H1 (cell line): ENCODE measurements at regions not wholly inside any gene's neighbourhood (a gene's known extent, or its start where the extent isn't known, plus 50 kb on each side); places are given as distances from the start of the nearest gene placed in this dataset.
A peak's percentile ranks its signal among the peaks of the same experiment; 100 is the strongest.

Experiments used
- CTCF ChIA-PET: fragments of 300-600 bp; sonication (Branson Sonifier 250); formaldehyde crosslinking; loops from one replicate; lab custom pipeline; 2021; ENCODE audit not compliant: partially characterized antibody; lab: Charles Lee
- POLR2A ChIA-PET: fragments of 300-600 bp; sonication (Branson Sonifier 250); formaldehyde crosslinking; loops from one replicate; lab custom pipeline; 2021; ENCODE audit warnings: inconsistent platforms; ENCODE audit not compliant: partially characterized antibody; lab: Charles Lee
- DNase-seq, 2 experiments: peaks; one replicate each; pipeline versions ENCODE4 v3.0.0 to v3.0.0-alpha.2; 2010 to 2022; ENCODE audit warnings: low spot score in 2 of 2, low read depth in 1 of 2, mixed read lengths in 1 of 2
- FAIRE-seq: peaks from 2 replicates; lab custom pipeline; 2011; peaks lifted over from hg19 to GRCh38; lab: Jason Lieb, UNC
- H2AFZ ChIP-seq: 2 replicates; pipeline ENCODE4 v1.8.1; 2012; ENCODE audit warnings: low read length, inconsistent platforms
- H2AK5ac ChIP-seq: 2 replicates; pipeline ENCODE4 v1.6.1; 2013; ENCODE audit warnings: low read depth, low read length
- H2BK120ac ChIP-seq: replicated peaks from 2 replicates; pipeline ENCODE3; 2013; ENCODE audit warnings: low read depth, low read length, inconsistent platforms
- H2BK12ac ChIP-seq: 2 replicates; pipeline ENCODE4 v1.6.1; 2013; ENCODE audit warnings: low read depth, low read length
- H2BK15ac ChIP-seq: 2 replicates; pipeline ENCODE4 v1.6.1; 2013; ENCODE audit warnings: low read length
- H2BK20ac ChIP-seq: 2 replicates; pipeline ENCODE4 v1.6.1; 2013; ENCODE audit warnings: low read length
- H2BK5ac ChIP-seq: 2 replicates; pipeline ENCODE4 v1.6.1; 2013; ENCODE audit warnings: low read depth, low read length
- H3K14ac ChIP-seq: 2 replicates; pipeline ENCODE4 v1.6.1; 2013; ENCODE audit warnings: inconsistent platforms; ENCODE audit not compliant: insufficient read length
- H3K18ac ChIP-seq: 2 replicates; pipeline ENCODE4 v1.6.1; 2013; ENCODE audit warnings: low read length; ENCODE audit errors: extremely low read depth
- H3K23ac ChIP-seq: 2 replicates; pipeline ENCODE4 v1.6.1; 2013; ENCODE audit warnings: inconsistent platforms; ENCODE audit not compliant: insufficient read length
- H3K23me2 ChIP-seq: 2 replicates; pipeline ENCODE4 v1.6.1; 2013; ENCODE audit warnings: low read depth, low read length
- H3K27ac ChIP-seq: 2 replicates; pipeline ENCODE4 v1.6.1; 2011; ENCODE audit warnings: low read depth, low read length, inconsistent platforms
- H3K27me3 ChIP-seq, 4 experiments: replicated peaks in 1 of 4; 1 replicate in 1 of 4; 2 replicates in 3 of 4; pipeline versions ENCODE4 v1.6.1 to v1.8.1; 2011 to 2013; ENCODE audit warnings: low read length in 3 of 4, mild to moderate bottlenecking in 3 of 4, inconsistent platforms in 2 of 4, mixed read lengths in 2 of 4, moderate library complexity in 1 of 4; ENCODE audit not compliant: control insufficient read depth in 3 of 4, insufficient read depth in 3 of 4; ENCODE audit errors: extremely low read depth in 1 of 4
- H3K36me3 ChIP-seq, 4 experiments: 2 replicates each; pipeline versions ENCODE4 v1.6.1 to v1.8.1; 2011 to 2013; ENCODE audit warnings: mild to moderate bottlenecking in 4 of 4, low read length in 3 of 4, moderate library complexity in 2 of 4, control low read depth in 1 of 4, inconsistent platforms in 1 of 4; ENCODE audit not compliant: insufficient read depth in 4 of 4, control insufficient read depth in 2 of 4
- H3K4ac ChIP-seq: replicated peaks from 2 replicates; pipeline ENCODE3; 2013; ENCODE audit warnings: low read length, low read depth, mixed read lengths, inconsistent platforms; ENCODE audit not compliant: insufficient read length
- H3K4me1 ChIP-seq, 4 experiments: replicated peaks in 1 of 4; 1 replicate in 1 of 4; 2 replicates in 3 of 4; pipeline versions ENCODE4 v1.6.1 to v1.8.1; 2011 to 2013; ENCODE audit warnings: low read length in 3 of 4, inconsistent platforms in 2 of 4, mixed read lengths in 1 of 4; ENCODE audit not compliant: insufficient read depth in 4 of 4, control insufficient read depth in 3 of 4
- H3K4me2 ChIP-seq, 2 experiments: 2 replicates each; pipeline versions ENCODE4 v1.6.1 to v1.8.1; 2011 to 2013; ENCODE audit warnings: low read depth in 2 of 2, low read length in 2 of 2, control low read depth in 1 of 2, inconsistent platforms in 1 of 2, mild to moderate bottlenecking in 1 of 2; ENCODE audit not compliant: insufficient read depth in 1 of 2
- H3K4me3 ChIP-seq, 4 experiments: fragments of 200-600, 300-600 bp in 1 of 4; sonication (generic), shearing (Covaris generic), sonication (Bioruptor Twin) in 1 of 4; 2 replicates each; pipeline versions ENCODE4 v1.5.1 to v1.8.1; 2011 to 2016; ENCODE audit warnings: low read length in 4 of 4, low read depth in 3 of 4, control low read depth in 2 of 4, inconsistent platforms in 2 of 4, mild to moderate bottlenecking in 2 of 4, mixed read lengths in 1 of 4, moderate library complexity in 1 of 4; ENCODE audit not compliant: insufficient read depth in 2 of 4; ENCODE audit errors: extremely low read depth in 1 of 4
- H3K56ac ChIP-seq: replicated peaks from 2 replicates; pipeline ENCODE3; 2013; ENCODE audit warnings: low read depth, mild to moderate bottlenecking, mixed read lengths, low read length, inconsistent platforms; ENCODE audit not compliant: insufficient read length
- H3K79me1 ChIP-seq: 2 replicates; pipeline ENCODE4 v1.6.1; 2013; ENCODE audit warnings: low read depth, low read length, control low read depth
- H3K79me2 ChIP-seq, 2 experiments: 2 replicates each; pipeline versions ENCODE4 v1.6.1 to v1.8.1; 2012 to 2013; ENCODE audit warnings: low read length in 2 of 2, mild to moderate bottlenecking in 2 of 2, inconsistent platforms in 1 of 2; ENCODE audit not compliant: insufficient read depth in 2 of 2, control insufficient read depth in 1 of 2
- H3K9ac ChIP-seq, 4 experiments: replicated peaks in 1 of 4; 1 replicate in 1 of 4; 2 replicates in 3 of 4; pipeline versions ENCODE4 v1.6.1 to v1.8.1; 2011 to 2013; ENCODE audit warnings: low read depth in 3 of 4, low read length in 3 of 4, control low read depth in 2 of 4, mild to moderate bottlenecking in 2 of 4, moderate library complexity in 2 of 4, inconsistent platforms in 1 of 4; ENCODE audit errors: extremely low read depth in 1 of 4
- H3K9me3 ChIP-seq, 2 experiments: 2 replicates each; pipeline versions ENCODE4 v1.6.1 to v1.8.1; 2012 to 2013; ENCODE audit warnings: mild to moderate bottlenecking in 2 of 2, moderate library complexity in 2 of 2, control low read depth in 1 of 2, inconsistent platforms in 1 of 2, low read depth in 1 of 2, low read length in 1 of 2, mixed read lengths in 1 of 2; ENCODE audit not compliant: insufficient read depth in 2 of 2
- H4K20me1 ChIP-seq, 2 experiments: replicated peaks in 1 of 2; 2 replicates each; pipeline versions ENCODE3 to v1.8.1; 2011 to 2013; ENCODE audit warnings: inconsistent platforms in 2 of 2, low read length in 2 of 2, mild to moderate bottlenecking in 1 of 2; ENCODE audit not compliant: insufficient read depth in 2 of 2, control insufficient read depth in 1 of 2
- H4K5ac ChIP-seq: 2 replicates; pipeline ENCODE4 v1.6.1; 2013; ENCODE audit warnings: low read length, low read depth, mixed read lengths, inconsistent platforms; ENCODE audit not compliant: insufficient read length
- H4K8ac ChIP-seq: 2 replicates; pipeline ENCODE4 v1.8.0; 2013; ENCODE audit warnings: mild to moderate bottlenecking, moderate library complexity, low read length, inconsistent platforms; ENCODE audit not compliant: insufficient read depth; ENCODE audit errors: extremely low read depth
- H4K91ac ChIP-seq: replicated peaks from 2 replicates; pipeline ENCODE3; 2013; ENCODE audit warnings: low read length, mixed read lengths, inconsistent platforms; ENCODE audit not compliant: insufficient read length
- EGR1 ChIP-seq: IDR thresholded peaks from 2 replicates; pipeline ENCODE4 v1.6.1; 2011; ENCODE audit warnings: low read depth, low read length, borderline replicate concordance
- SAP30 ChIP-seq: fragments of 300-600 bp; sonication (generic); IDR thresholded peaks from 2 replicates; pipeline ENCODE4 v1.7.1; 2012; ENCODE audit warnings: low read length, moderate library complexity, mild to moderate bottlenecking, inconsistent platforms; ENCODE audit not compliant: insufficient read depth, insufficient replicate concordance
- WGBS, 2 experiments: shearing (Covaris generic) in 1 of 2; methylation state at CpG; one replicate each; pipeline versions ENCODE4 v1.1.6 to v1.1.7; 2013 to 2015; ENCODE audit warnings: low lambda C conversion rate in 2 of 2, mixed read lengths in 2 of 2, inconsistent platforms in 1 of 2, low coverage in 1 of 2, missing lambda C conversion rate in 1 of 2; ENCODE audit not compliant: insufficient replicate concordance in 2 of 2, insufficient coverage in 1 of 2, insufficient read length in 1 of 2; ENCODE audit errors: extremely low coverage in 1 of 2, missing lambda C conversion rate in 1 of 2; 5-methylcytosine and 5-hydroxymethylcytosine counted together

- TF ChIP-seq EGR1, result peak; percentile 33; the same call in 1 of the 2 replicates
- TF ChIP-seq SAP30, result no peak
- TF ChIP-seq, all 59 proteins: peak for 1
- Histone ChIP-seq H4K5ac (no peak overlapping the region), H2BK5ac (no peak overlapping the region), H3K56ac (no peak overlapping the region), H3K9me3 (no peaks in the 10 kb centered on the region), H2BK120ac (no peak overlapping the region), H3K18ac (no peak overlapping the region), H2AFZ (no peak overlapping the region), H3K79me1 (no peaks in the 10 kb centered on the region), H2BK15ac (no peak overlapping the region), H4K20me1 (no peaks in the 10 kb centered on the region), H3K23ac (no peak overlapping the region), H4K91ac (no peak overlapping the region), H3K36me3 (peaks cover 0 to 2% (median 0%) of the 10 kb centered on the region in 4 experiments; a peak in 1 of 8 replicates), H2BK20ac (no peak overlapping the region), H3K4me3 (no peak overlapping the region), H3K4me1 (peaks cover 0 to 2% (median 0%) of the 10 kb centered on the region in 4 experiments; a peak in 1 of 7 replicates), H3K27ac (no peak overlapping the region), H2BK12ac (no peak overlapping the region), H2AK5ac (no peak overlapping the region), H3K79me2 (no peaks in the 10 kb centered on the region), H3K9ac (no peak overlapping the region), H4K8ac (no peak overlapping the region; the same call in 1 of the 2 replicates), H3K4me2 (no peak overlapping the region), H3K23me2 (no peaks in the 10 kb centered on the region), H3K27me3 (peaks cover 0 to 1% (median 0%) of the 10 kb centered on the region in 4 experiments; a peak in 1 of 7 replicates), H3K4ac (no peak overlapping the region), H3K14ac (no peak overlapping the region)
- WGBS, 2 experiments, result 93% methylated on average over 14 of the region's 14 CpGs; no CpG with 5 or more reads in 1 of the 2 experiments
- CTCF ChIA-PET, result interaction anchor here (1.2 to 1.5 kb wide), 2 partner anchors 10 to 23 kb away, joined by 3 read pairs; no protein-coding TSS in a partner anchor
- POLR2A ChIA-PET, result no interaction called here
- FAIRE-seq, result no peak
- no peak for DNase-seq
Observed at GRCh38 chr2:196307775-196308305, 136.5 kb upstream of the STK17B start.
